Aorta (tissue), 5 donors: ENCODE measurements at regions not wholly inside any gene's neighbourhood (a gene's known extent, or its start where the extent isn't known, plus 50 kb on each side); places are given as distances from the start of the nearest gene placed in this dataset.

ENCODE experiments used
- ATAC-seq: fragments of 200-7000 bp; cut with Tn5 transposase; one replicate; pipeline ENCODE4 v1.9.1; 2022; ENCODE audit warnings: moderate library complexity; ENCODE audit not compliant: low FRiP score
- DNase-seq, 2 donors: peaks; one replicate each; pipeline ENCODE4 v3.0.0-alpha.2; 2020
- H3K27ac ChIP-seq, 2 donors: one replicate each; pipeline ENCODE4 v1.5.1; 2013; ENCODE audit warnings: low read length in 2 of 2, mild to moderate bottlenecking in 2 of 2, moderate library complexity in 2 of 2, control low read depth in 1 of 2, inconsistent platforms in 1 of 2, low read depth in 1 of 2
- H3K27me3 ChIP-seq, 2 donors: one replicate each; pipeline ENCODE4 v1.6.1; 2013; ENCODE audit warnings: control low read depth in 1 of 2, low read length in 1 of 2, mild to moderate bottlenecking in 1 of 2, moderate library complexity in 1 of 2; ENCODE audit not compliant: insufficient read depth in 2 of 2, control insufficient read depth in 1 of 2
- H3K36me3 ChIP-seq, 2 donors: one replicate each; pipeline ENCODE4 v1.6.1; 2013; ENCODE audit warnings: control low read depth in 1 of 2, low read length in 1 of 2, mild to moderate bottlenecking in 1 of 2; ENCODE audit not compliant: insufficient read depth in 2 of 2, control insufficient read depth in 1 of 2
- H3K4me1 ChIP-seq, 2 donors: one replicate each; pipeline ENCODE4 v1.6.1; 2013; ENCODE audit warnings: low read length in 2 of 2, control low read depth in 1 of 2, mild to moderate bottlenecking in 1 of 2, moderate library complexity in 1 of 2; ENCODE audit not compliant: insufficient read depth in 2 of 2, control insufficient read depth in 1 of 2
- H3K4me3 ChIP-seq, 2 donors: one replicate each; pipeline ENCODE4 v1.5.1; 2013; ENCODE audit warnings: low read length in 2 of 2, control low read depth in 1 of 2, mild to moderate bottlenecking in 1 of 2
- H3K9me3 ChIP-seq: one replicate; pipeline ENCODE4 v1.6.1; 2013; ENCODE audit warnings: mild to moderate bottlenecking, low read length; ENCODE audit not compliant: control insufficient read depth
- WGBS, 2 donors: extraction: QIAGEN DNeasy Blood & Tissue Kit; methylation state at CpG; one replicate each; pipeline ENCODE4 v1.1.7; 2013; 5-methylcytosine and 5-hydroxymethylcytosine counted together
- intact Hi-C, 2 donors: fragments of 100-400 bp; cut with DNase I; formaldehyde crosslinking; loops; one replicate each; pipeline versions ENCODE4 v1.14.2 to v1.15.0; 2022
- donor health status: healthy with polysubstance abuse.
- donor health status: Bipolar disorder and iron deficiency.
- donor health status: DM: no; HTN: no; CAD: no.
- donor health status: DM: no; HTN: no; CAD: no.
- donor health status: DM: yes; HTN: yes; CAD: no.

GRCh38 chr1:110783292-110783918 is 89.5 kb upstream of the CD53 start:
- 1% methylated on average over 5 of the region's 5 CpGs for WGBS, 2 donors
- H3K27me3 ChIP-seq: no peaks in the 10 kb centered on the region
- H3K36me3 ChIP-seq: no peaks in the 10 kb centered on the region
- H3K4me1 ChIP-seq: no peaks in the 10 kb centered on the region
- intact Hi-C loops: loop anchor here (5.0 kb wide), 2 partner anchors 151 to 166 kb away; no protein-coding TSS in a partner anchor
- ATAC-seq: no peak
- DNase-seq: no peak
- no peak overlapping the region for H3K4me3 ChIP-seq
- peaks cover 3% of the 10 kb centered on the region for H3K9me3 ChIP-seq
- no peak overlapping the region for H3K27ac ChIP-seq

DNA sequence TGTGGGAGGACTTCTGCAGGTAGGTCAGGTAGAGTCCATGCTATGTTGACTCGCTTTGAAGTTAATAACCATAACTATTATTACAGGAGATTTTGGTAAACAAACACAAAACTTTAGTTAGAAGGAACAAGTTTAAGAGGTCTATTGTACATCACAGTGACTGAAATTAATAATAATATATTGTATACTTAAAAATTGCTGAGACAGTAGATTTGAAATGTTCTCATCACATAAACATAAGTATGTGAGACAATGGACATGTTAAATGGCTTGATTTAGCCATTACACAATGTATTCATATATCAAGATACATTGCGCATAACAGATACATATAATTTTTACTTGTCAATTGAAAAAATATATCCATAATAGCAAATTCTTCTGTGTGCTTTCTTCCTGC is 91.4 kb upstream of the CD53 start:
- no peaks in the 10 kb centered on the region for H3K9me3 ChIP-seq
- no peak overlapping the region for H3K4me3 ChIP-seq
- DNase-seq: no peak
- H3K36me3 ChIP-seq: no peaks in the 10 kb centered on the region
- intact Hi-C loops: loop anchor here (5.0 kb wide), 2 partner anchors 149 to 164 kb away; no protein-coding TSS in a partner anchor
- ATAC-seq: no peak
- H3K4me1 ChIP-seq: no peaks in the 10 kb centered on the region
- no peak overlapping the region for H3K27ac ChIP-seq
- WGBS, 2 donors: 85% methylated on average over 2 of the region's 2 CpGs
- no peaks in the 10 kb centered on the region for H3K27me3 ChIP-seq

DNA sequence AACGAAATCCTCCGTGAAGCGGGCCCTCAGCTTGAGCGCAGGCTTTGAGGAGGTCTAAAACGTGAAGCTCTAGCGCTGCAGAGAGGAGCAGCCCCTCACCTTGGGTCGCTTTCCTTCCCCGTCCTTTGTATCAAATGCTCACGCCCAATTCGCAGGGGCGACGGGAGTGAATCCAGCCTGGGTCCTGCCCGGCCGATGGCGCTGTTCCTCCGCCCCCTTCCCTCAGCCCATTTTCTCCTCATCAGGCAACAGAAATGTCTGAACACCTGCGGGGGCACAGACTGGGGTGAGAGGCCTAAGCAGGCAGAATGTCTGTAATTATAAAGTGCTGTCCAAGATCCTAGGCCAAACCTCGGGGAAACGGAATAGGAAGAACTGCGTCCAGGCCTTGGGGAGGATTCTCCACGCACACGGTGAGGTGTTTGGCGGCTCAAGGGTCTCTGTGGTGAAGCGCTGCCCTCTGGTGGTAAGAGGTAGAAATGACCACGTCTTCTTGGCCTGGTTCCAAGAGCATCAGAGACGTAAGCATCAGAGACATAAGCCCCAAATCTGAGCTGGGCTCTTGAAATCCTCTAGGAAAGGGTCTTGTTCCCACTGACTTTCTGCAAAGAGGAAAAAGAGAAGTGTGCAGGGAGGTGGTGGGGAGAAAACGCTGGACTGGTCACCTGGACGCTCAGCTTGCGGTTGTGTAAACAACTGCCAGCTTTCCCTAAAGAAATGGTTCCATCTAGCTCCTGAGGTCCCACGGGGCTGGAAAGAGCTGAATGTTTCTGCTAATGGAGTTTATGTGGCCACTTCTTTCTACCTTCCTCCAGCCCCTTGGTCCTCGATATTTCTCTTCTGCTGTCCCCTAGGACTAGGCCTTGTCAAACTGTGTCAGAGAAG is 92.1 kb upstream of the CD53 start:
- no peak overlapping the region for H3K27ac ChIP-seq
- H3K36me3 ChIP-seq: no peaks in the 10 kb centered on the region
- H3K9me3 ChIP-seq: no peaks in the 10 kb centered on the region
- H3K4me1 ChIP-seq: no peaks in the 10 kb centered on the region
- no peaks in the 10 kb centered on the region for H3K27me3 ChIP-seq
- DNase-seq: peak in 1 of 2 donors; percentile 76
- intact Hi-C loops: loop anchor here (5.0 kb wide), 2 partner anchors 149 to 164 kb away; no protein-coding TSS in a partner anchor
- 15 to 18% methylated on average over 31 of the region's 31 CpGs for WGBS, 2 donors
- no peak overlapping the region for H3K4me3 ChIP-seq
- ATAC-seq: peak; percentile 68

GRCh38 chr1:110779636-110780035 is 93.3 kb upstream of the CD53 start:
- H3K27me3 ChIP-seq: no peaks in the 10 kb centered on the region
- ATAC-seq (no peak), DNase-seq (no peak)
- no peaks in the 10 kb centered on the region for H3K9me3 ChIP-seq
- no peaks in the 10 kb centered on the region for H3K4me1 ChIP-seq
- intact Hi-C loops: loop anchor here (5.0 to 10.0 kb wide), 3 partner anchors 147 to 255 kb away; no protein-coding TSS in a partner anchor
- H3K36me3 ChIP-seq: no peaks in the 10 kb centered on the region
- 64 to 70% methylated on average over 3 of the region's 3 CpGs for WGBS, 2 donors
- no peak overlapping the region for H3K27ac ChIP-seq
- H3K4me3 ChIP-seq: no peak overlapping the region

- intact Hi-C loops: loop anchor here in 1 of 2 donors (10.0 kb wide), 1 partner anchor 254 kb away; no protein-coding TSS in a partner anchor
- H3K4me3 ChIP-seq: no peak overlapping the region
- no peaks in the 10 kb centered on the region for H3K27me3 ChIP-seq
- H3K9me3 ChIP-seq: no peaks in the 10 kb centered on the region
- H3K27ac ChIP-seq: no peak overlapping the region
- ATAC-seq (no peak), DNase-seq (no peak)
- no peaks in the 10 kb centered on the region for H3K4me1 ChIP-seq
- 42 to 55% methylated on average over 1 of the region's 1 CpG for WGBS, 2 donors
- no peaks in the 10 kb centered on the region for H3K36me3 ChIP-seq
Observed at GRCh38 chr1:110778821-110779220, 94.1 kb upstream of the CD53 start.

GRCh38 chr1:110777228-110777627 is 95.7 kb upstream of the CD53 start:
- Histone ChIP-seq H3K4me1 (no peaks in the 10 kb centered on the region), H3K36me3 (no peaks in the 10 kb centered on the region), H3K27ac (no peak overlapping the region), H3K9me3 (no peaks in the 10 kb centered on the region), H3K4me3 (no peak overlapping the region), H3K27me3 (no peaks in the 10 kb centered on the region)
- no peak for ATAC-seq
- WGBS, 2 donors: 76 to 79% methylated on average over 4 of the region's 4 CpGs
- no peak for DNase-seq
- intact Hi-C loops: loop anchor here in 1 of 2 donors (10.0 kb wide), 1 partner anchor 252 kb away; no protein-coding TSS in a partner anchor

DNA sequence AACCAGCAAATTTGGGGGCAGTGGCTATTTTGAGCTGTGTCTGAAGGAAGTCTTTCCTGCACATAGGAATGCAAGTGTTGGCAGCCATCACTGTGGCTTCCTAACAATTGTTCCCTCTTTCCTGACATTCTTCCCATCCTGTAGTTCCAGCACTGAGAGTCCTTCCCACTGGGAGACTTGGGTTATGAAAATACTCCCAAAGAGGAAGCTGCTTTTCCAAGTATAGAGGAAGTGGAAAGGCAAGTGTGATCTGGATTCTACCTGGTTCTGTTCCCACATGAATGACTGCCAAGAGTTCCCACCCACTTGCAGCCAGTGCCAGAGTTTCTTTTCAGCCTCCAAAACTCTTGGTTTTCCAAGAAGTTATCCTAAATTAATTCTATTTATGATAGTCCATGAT is 98.5 kb upstream of the CD53 start:
- intact Hi-C loops: loop anchor here in 1 of 2 donors (10.0 kb wide), 1 partner anchor 250 kb away; no protein-coding TSS in a partner anchor
- DNase-seq (no peak), ATAC-seq (no peak)
- Histone ChIP-seq H3K4me1 (no peaks in the 10 kb centered on the region), H3K9me3 (peaks cover 3% of the 10 kb centered on the region), H3K36me3 (no peaks in the 10 kb centered on the region), H3K27me3 (no peaks in the 10 kb centered on the region), H3K4me3 (no peak overlapping the region), H3K27ac (no peak overlapping the region)

DNA sequence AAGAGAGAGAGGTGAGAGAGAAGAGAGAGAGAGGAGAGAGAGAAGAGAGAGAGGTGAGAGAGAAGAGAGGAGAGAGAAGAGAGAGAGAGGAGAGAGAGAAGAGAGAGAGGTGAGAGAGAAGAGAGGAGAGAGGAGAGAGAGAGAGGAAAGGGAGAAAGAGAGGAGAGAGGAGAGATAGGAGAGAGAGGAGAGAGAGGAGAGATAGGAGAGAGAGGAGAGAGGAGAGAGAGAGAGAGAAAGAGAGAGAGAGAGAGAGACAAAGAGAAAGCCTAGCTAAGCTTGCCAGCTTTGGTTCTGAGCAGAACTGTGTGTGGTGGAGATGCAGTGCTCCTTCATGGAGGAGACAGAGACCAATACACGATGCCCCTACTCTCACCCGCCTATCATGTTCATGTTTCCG is 99.1 kb upstream of the KCNA3 start:
- Histone ChIP-seq H3K36me3 (no peaks in the 10 kb centered on the region), H3K9me3 (peaks cover 3% of the 10 kb centered on the region), H3K27ac (no peak overlapping the region), H3K4me1 (no peaks in the 10 kb centered on the region), H3K27me3 (no peaks in the 10 kb centered on the region), H3K4me3 (no peak overlapping the region)
- ATAC-seq: no peak
- DNase-seq: no peak
- intact Hi-C loops: loop anchor here in 1 of 2 donors (10.0 kb wide), 1 partner anchor 249 kb away; no protein-coding TSS in a partner anchor
- 46 to 74% methylated on average over 3 of the region's 3 CpGs for WGBS, 2 donors
